ENCODE measurements at regions not wholly inside any gene's neighbourhood (a gene's known extent, or its start where the extent isn't known, plus 50 kb on each side); places are given as distances from the start of the nearest gene placed in this dataset.

DNA sequence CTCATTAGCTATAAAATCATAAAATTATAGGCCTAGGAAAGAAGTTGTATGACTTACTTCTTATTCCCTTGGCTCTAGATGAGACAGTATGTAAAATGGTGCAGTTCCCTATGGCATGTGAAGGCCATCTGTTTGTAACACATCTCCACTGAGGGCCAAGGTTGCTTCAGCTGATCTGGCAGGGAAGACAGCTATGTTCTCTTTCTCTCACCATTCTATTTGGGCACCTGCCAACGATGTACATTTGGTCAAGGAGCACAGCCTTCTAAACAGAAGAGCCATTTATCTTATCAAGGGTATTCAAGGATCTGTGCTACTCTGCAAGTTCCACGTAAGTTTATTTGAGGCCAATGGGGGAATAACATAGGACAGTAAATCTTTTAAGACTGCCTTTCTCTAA, 129.8 kb upstream of the TOM1L1 start:
- intact Hi-C loops (cut with micrococcal nuclease; ENCODE audit: unreplicated experiment) = no loop called here
- BruUV-seq (replicated peaks) = no TSS peak
- Histone ChIP-seq H3K36me3 (ENCODE audit: insufficient read depth, low read length) (no peaks in the 10 kb centered on the region), H3K4me2 (ENCODE audit: low read length) (no peak overlapping the region), H3K4me1 (ENCODE audit: insufficient read depth, low read length, poor library complexity, severe bottlenecking) (no peaks in the 10 kb centered on the region), H4K20me1 (ENCODE audit: insufficient read depth, low read length) (no peaks in the 10 kb centered on the region), H3K79me2 (ENCODE audit: insufficient read depth, low read depth, low read length) (no peaks in the 10 kb centered on the region), H3K4me3 (ENCODE audit: low read depth, low read length, poor library complexity, severe bottlenecking) (no peak overlapping the region), H2AFZ (ENCODE audit: low read length) (no peak overlapping the region), H3K27ac (ENCODE audit: low read depth, low read length, poor library complexity, severe bottlenecking) (no peak overlapping the region), H3K9me3 (ENCODE audit: low read length) (no peaks in the 10 kb centered on the region), H3K9me2 (ENCODE audit: insufficient read depth, low read length) (no peaks in the 10 kb centered on the region)
- ChIA-PET CTCF (ENCODE audit: unreplicated experiment) (no interaction called here), POLR2A (no interaction called here)
- no peak for TF ChIP-seq EZH2phosphoT487 (IDR thresholded peaks at IDR 0.05; ENCODE audit: borderline replicate concordance, low read depth, low read length)
- no peak for DNase-seq (ENCODE audit: low spot score)

- Histone ChIP-seq H2AFZ (ENCODE audit: low read length) (no peak overlapping the region), H3K36me3 (ENCODE audit: insufficient read depth, low read length) (no peaks in the 10 kb centered on the region), H3K27ac (ENCODE audit: low read depth, low read length, poor library complexity, severe bottlenecking) (no peak overlapping the region), H3K4me2 (ENCODE audit: low read length) (no peak overlapping the region), H3K9me2 (ENCODE audit: insufficient read depth, low read length) (no peaks in the 10 kb centered on the region), H3K4me3 (ENCODE audit: low read depth, low read length, poor library complexity, severe bottlenecking) (no peak overlapping the region), H3K79me2 (ENCODE audit: insufficient read depth, low read depth, low read length) (no peaks in the 10 kb centered on the region), H3K4me1 (ENCODE audit: insufficient read depth, low read length, poor library complexity, severe bottlenecking) (no peaks in the 10 kb centered on the region), H3K9me3 (ENCODE audit: low read length) (no peaks in the 10 kb centered on the region), H4K20me1 (ENCODE audit: insufficient read depth, low read length) (no peaks in the 10 kb centered on the region)
- BruUV-seq (replicated peaks) = no TSS peak
- DNase-seq (ENCODE audit: low spot score) = no peak
- intact Hi-C loops (cut with micrococcal nuclease; ENCODE audit: unreplicated experiment) = no loop called here
- ChIA-PET CTCF (ENCODE audit: unreplicated experiment) (no interaction called here), POLR2A (interaction anchor here (0.6 kb wide), 1 partner anchor 203 kb away, joined by 3 read pairs; no protein-coding TSS in a partner anchor)
- TF ChIP-seq CTCF (conservative IDR thresholded peaks at IDR 0.05; ENCODE audit: low read length) (no peak), EZH2phosphoT487 (IDR thresholded peaks at IDR 0.05; ENCODE audit: borderline replicate concordance, low read depth, low read length) (no peak)
These were observed 129.2 kb upstream of the TOM1L1 start for GRCh38 chr17:54771409-54771915.

GRCh38 chr17:54780238-54780637, 120.4 kb upstream of the TOM1L1 start:
- Histone ChIP-seq H3K27ac (ENCODE audit: low read depth, low read length, poor library complexity, severe bottlenecking) (no peak overlapping the region), H3K4me2 (ENCODE audit: low read length) (no peak overlapping the region), H2AFZ (ENCODE audit: low read length) (no peak overlapping the region), H4K20me1 (ENCODE audit: insufficient read depth, low read length) (no peaks in the 10 kb centered on the region), H3K9me2 (ENCODE audit: insufficient read depth, low read length) (no peaks in the 10 kb centered on the region), H3K36me3 (ENCODE audit: insufficient read depth, low read length) (no peaks in the 10 kb centered on the region), H3K9me3 (ENCODE audit: low read length) (no peaks in the 10 kb centered on the region), H3K79me2 (ENCODE audit: insufficient read depth, low read depth, low read length) (no peaks in the 10 kb centered on the region), H3K4me1 (ENCODE audit: insufficient read depth, low read length, poor library complexity, severe bottlenecking) (no peaks in the 10 kb centered on the region), H3K4me3 (ENCODE audit: low read depth, low read length, poor library complexity, severe bottlenecking) (no peak overlapping the region)
- DNase-seq (ENCODE audit: low spot score) = no peak
- intact Hi-C loops (cut with micrococcal nuclease; ENCODE audit: unreplicated experiment) = no loop called here
- no TSS peak for BruUV-seq (replicated peaks)
- CTCF ChIA-PET (ENCODE audit: unreplicated experiment) = no interaction called here
- POLR2A ChIA-PET = no interaction called here
- no peak for TF ChIP-seq EZH2phosphoT487 (IDR thresholded peaks at IDR 0.05; ENCODE audit: borderline replicate concordance, low read depth, low read length)
- no peak for TF ChIP-seq CTCF (conservative IDR thresholded peaks at IDR 0.05; ENCODE audit: low read length)
